Coronary artery (tissue), 2 donors: ENCODE measurements at regions not wholly inside any gene's neighbourhood (a gene's known extent, or its start where the extent isn't known, plus 50 kb on each side); places are given as distances from the start of the nearest gene placed in this dataset.

Experiments used
- DNase-seq: peaks from one replicate; pipeline ENCODE4 v3.0.0-alpha.2; 2017; ENCODE audit warnings: low spot score
- H3K27ac ChIP-seq, 2 donors: fragments of 200-600 bp; sonication (generic); one replicate each; pipeline ENCODE4 v1.5.1; 2016 to 2019
- H3K4me3 ChIP-seq: fragments of 200-600 bp; sonication (generic); 2 replicates; pipeline ENCODE4 v1.5.1; 2016; ENCODE audit warnings: mild to moderate bottlenecking, moderate library complexity
- CTCF ChIP-seq: fragments of 200-600 bp; sonication (generic); IDR thresholded peaks from one replicate; pipeline ENCODE4 v1.5.1; 2019; ENCODE audit warnings: antibody characterized with exemption

DNA sequence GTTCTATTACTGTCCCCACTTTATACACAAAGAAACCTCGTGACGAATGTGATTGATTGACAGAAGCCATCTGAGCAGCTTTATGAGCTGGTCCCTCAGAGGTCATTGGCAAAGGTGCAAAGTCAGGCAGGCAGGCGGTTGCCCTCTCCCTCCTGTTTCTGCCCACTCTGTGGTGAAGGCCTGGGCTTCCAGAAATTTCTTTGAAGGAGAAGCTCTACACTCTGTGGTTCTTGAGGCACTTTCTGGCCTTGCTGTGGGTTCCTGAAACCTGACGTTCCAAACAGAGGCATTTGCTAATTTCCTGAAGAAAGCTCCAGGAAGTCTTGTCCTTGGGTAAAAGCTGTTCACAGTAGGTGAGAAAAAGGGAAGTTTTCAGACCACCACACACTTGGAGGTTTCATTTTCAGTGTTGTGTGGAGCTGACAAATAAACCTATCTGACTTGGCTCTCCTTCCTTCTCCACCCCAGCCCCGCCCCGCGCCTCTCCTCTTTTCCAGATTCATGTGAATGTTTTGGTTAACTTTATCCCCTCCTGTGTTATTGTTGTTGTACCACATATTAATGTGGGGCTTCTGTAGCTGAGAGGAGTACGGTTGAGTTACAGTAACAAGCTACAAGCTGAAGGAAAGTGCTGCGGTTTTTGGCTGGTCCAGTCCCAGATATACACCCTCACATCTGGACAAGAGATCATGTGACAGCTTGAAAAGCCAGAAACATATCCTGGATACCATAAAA lies 274.1 kb downstream of the CLIC5 start:
- Histone ChIP-seq H3K4me3 (no peak overlapping the region), H3K27ac (peak overlapping the region in 1 of 2 donors; percentile 11)
- no peak for TF ChIP-seq CTCF
- DNase-seq = no peak

DNA sequence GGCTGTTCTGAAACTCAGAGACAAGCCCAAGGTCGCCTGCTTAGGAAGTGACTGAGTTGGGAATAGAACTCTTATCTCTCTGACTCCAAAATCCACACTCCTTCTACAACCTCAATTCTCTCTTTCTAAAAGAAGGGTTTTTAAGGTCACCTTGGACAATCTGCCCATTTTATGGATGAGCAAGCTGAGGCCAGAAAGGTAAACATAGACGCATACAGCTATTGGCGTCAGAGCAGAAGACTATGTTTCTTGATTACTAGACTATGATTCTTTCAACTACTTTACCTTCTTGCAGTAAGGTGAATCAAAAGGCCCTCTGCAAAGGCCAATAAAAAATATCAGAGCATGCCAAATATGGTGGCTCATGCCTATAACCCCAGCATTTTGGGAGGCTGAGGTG lies 276.6 kb downstream of the CLIC5 start:
- TF ChIP-seq CTCF = no peak
- Histone ChIP-seq H3K4me3 (no peak overlapping the region), H3K27ac (no peak overlapping the region)
- no peak for DNase-seq

GRCh38 chr6:45738057-45738455 lies 277.6 kb downstream of the CLIC5 start:
- no peak overlapping the region for H3K4me3 ChIP-seq
- DNase-seq = no peak
- no peak for TF ChIP-seq CTCF
- H3K27ac ChIP-seq = no peak overlapping the region

DNA sequence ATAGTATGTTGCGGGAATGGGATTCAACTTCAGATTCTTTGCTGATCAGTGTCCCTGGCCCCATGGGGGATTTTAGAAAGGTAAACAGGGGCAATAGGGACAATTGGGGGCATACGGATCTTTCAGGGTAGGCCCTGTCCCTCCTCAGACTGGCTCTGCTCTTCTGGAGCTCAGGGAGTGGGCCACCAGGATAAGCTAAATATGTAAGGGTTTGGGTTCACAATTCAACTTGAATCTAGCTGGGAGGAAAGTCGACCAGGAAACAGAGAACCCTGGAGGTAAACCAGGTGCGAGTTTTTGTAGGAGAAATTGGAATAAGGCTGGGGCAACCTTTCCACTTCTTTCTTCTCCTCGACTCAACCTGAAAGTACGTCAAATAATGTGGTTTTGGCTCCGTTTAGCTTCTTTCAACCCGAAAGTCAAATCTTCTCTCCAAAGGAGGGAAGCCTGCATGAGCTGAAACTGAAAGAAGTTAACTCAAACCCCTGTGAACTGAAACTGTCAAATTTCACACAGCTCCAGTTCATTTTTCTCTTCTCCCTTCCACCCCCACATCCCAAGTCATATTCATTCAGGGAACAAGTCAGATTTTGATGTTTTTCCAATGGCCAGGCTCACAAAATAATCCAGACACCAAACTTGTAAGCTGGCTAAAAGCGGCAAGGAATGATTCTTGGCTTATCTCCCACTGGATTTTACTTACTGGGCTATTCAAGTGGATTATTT lies 278.2 kb downstream of the CLIC5 start:
- DNase-seq = no peak
- H3K4me3 ChIP-seq = no peak overlapping the region
- TF ChIP-seq CTCF = no peak
- H3K27ac ChIP-seq = no peak overlapping the region

GRCh38 chr6:45736134-45736533 lies 279.5 kb downstream of the CLIC5 start:
- DNase-seq = no peak
- Histone ChIP-seq H3K4me3 (no peak overlapping the region), H3K27ac (no peak overlapping the region)
- TF ChIP-seq CTCF = no peak

DNA sequence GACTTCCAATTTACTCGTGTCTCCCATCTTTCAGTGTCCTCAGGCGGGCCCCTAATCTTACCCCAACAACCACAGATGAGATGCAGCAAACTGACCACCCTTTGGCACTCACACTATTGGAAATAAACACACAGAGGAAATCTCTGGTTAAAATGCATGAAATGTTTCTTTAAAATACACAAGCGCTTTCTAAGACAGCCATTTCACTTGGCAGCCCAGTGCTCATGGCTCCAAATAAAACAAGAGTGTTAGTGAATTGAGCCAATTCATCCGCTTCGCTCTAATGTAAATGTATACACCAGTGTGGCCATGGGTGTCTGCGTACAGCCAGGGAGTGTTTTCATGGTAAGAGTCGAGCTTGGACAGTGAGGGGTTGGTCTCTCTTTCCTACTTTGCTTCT lies 282.9 kb downstream of the CLIC5 start:
- no peak for DNase-seq
- H3K4me3 ChIP-seq = no peak overlapping the region
- H3K27ac ChIP-seq = no peak overlapping the region
- TF ChIP-seq CTCF = no peak

DNA sequence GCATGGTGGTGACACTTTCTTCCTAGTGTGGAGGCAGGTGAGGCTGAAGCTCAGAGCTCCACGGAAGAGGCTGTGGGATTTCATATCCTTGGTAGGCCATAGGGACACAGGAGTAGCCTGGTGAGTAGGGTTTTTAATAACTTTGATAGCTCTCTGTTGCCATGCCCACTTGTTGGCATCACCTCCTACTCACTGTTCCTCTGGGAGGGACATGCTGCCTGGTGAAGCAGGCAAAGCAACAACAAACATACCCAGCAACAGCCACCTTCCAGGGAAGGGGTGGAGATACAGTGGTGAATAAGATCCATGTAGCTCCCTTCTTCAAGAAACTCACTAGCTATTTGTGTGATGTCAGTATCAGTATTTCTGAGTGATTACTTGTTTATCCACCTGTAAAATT lies 285.4 kb downstream of the CLIC5 start:
- no peak overlapping the region for H3K4me3 ChIP-seq
- H3K27ac ChIP-seq = no peak overlapping the region
- TF ChIP-seq CTCF = no peak
- no peak for DNase-seq
